ENCODE measurements at regions not wholly inside any gene's neighbourhood (a gene's known extent, or its start where the extent isn't known, plus 50 kb on each side); places are given as distances from the start of the nearest gene placed in this dataset.

GRCh38 chr7:89994483-89994882, 159.8 kb upstream of the STEAP1 start:
- TF ChIP-seq, protein P1, sequence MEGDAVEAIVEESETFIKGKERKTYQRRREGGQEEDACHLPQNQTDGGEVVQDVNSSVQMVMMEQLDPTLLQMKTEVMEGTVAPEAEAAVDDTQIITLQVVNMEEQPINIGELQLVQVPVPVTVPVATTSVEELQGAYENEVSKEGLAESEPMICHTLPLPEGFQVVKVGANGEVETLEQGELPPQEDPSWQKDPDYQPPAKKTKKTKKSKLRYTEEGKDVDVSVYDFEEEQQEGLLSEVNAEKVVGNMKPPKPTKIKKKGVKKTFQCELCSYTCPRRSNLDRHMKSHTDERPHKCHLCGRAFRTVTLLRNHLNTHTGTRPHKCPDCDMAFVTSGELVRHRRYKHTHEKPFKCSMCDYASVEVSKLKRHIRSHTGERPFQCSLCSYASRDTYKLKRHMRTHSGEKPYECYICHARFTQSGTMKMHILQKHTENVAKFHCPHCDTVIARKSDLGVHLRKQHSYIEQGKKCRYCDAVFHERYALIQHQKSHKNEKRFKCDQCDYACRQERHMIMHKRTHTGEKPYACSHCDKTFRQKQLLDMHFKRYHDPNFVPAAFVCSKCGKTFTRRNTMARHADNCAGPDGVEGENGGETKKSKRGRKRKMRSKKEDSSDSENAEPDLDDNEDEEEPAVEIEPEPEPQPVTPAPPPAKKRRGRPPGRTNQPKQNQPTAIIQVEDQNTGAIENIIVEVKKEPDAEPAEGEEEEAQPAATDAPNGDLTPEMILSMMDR (IDR thresholded peaks at IDR 0.05; ENCODE audit: low read depth, low read length), result no peak
- TF ChIP-seq MYC (IDR thresholded peaks at IDR 0.05; ENCODE audit: low read depth, low read length), result no peak
